GM23248 (cell line): ENCODE measurements at regions not wholly inside any gene's neighbourhood (a gene's known extent, or its start where the extent isn't known, plus 50 kb on each side); places are given as distances from the start of the nearest gene placed in this dataset.

ENCODE experiments used
- EZH2 ChIP-seq: fragments of 200-600 bp; sonication (generic); IDR thresholded peaks from 2 replicates; pipeline ENCODE4 v1.6.1; 2018; ENCODE audit warnings: antibody characterized with exemption, mild to moderate bottlenecking; ENCODE audit not compliant: insufficient read depth, poor library complexity, severe bottlenecking
- EZH2phosphoT487 ChIP-seq: fragments of 200-600 bp; sonication (generic); IDR thresholded peaks from 2 replicates; pipeline ENCODE4 v1.6.1; 2018; ENCODE audit warnings: antibody characterized with exemption, moderate library complexity, mild to moderate bottlenecking, low read depth; ENCODE audit not compliant: insufficient read depth

- TF ChIP-seq EZH2phosphoT487 (no peak), EZH2 (no peak)
Observed at GRCh38 chr5:126268697-126269315, 154.4 kb upstream of the GRAMD2B start.
